GM23338 (cell line): ENCODE measurements at regions not wholly inside any gene's neighbourhood (a gene's known extent, or its start where the extent isn't known, plus 50 kb on each side); places are given as distances from the start of the nearest gene placed in this dataset.

Experiments
- ATAC-seq: fragments of 200-7000 bp; cut with Tn5 transposase; 3 replicates; pipeline ENCODE4 v1.9.1; 2020
- DNase-seq: peaks from one replicate; pipeline ENCODE4 v3.0.0-alpha.2; 2015; ENCODE audit warnings: low spot score
- H2AFZ ChIP-seq: fragments of 200-600 bp; sonication (generic); 2 replicates; pipeline ENCODE4 v1.8.0; 2016; ENCODE audit warnings: antibody characterized with exemption, mild to moderate bottlenecking, moderate library complexity
- H3F3A ChIP-seq: fragments of 200-600 bp; sonication (generic); replicated peaks from 2 replicates; pipeline ENCODE4 v1.8.0; 2017; ENCODE audit warnings: antibody characterized with exemption, mixed run types, low read depth
- H3K27ac ChIP-seq: fragments of 200-600 bp; sonication (generic); 2 replicates; pipeline ENCODE4 v1.6.1; 2016; ENCODE audit warnings: low read depth
- H3K27me3 ChIP-seq: fragments of 200-600 bp; sonication (generic); 2 replicates; pipeline ENCODE4 v1.8.0; 2016; ENCODE audit warnings: mild to moderate bottlenecking, mixed run types, moderate library complexity; ENCODE audit not compliant: insufficient read depth
- H3K36me3 ChIP-seq: fragments of 200-600 bp; sonication (generic); 2 replicates; pipeline ENCODE4 v1.8.0; 2016; ENCODE audit warnings: mild to moderate bottlenecking; ENCODE audit not compliant: insufficient read depth
- H3K4me1 ChIP-seq: fragments of 200-600 bp; sonication (generic); 2 replicates; pipeline ENCODE4 v1.8.0; 2016; ENCODE audit warnings: mild to moderate bottlenecking, moderate library complexity; ENCODE audit not compliant: insufficient read depth
- H3K4me2 ChIP-seq: fragments of 200-600 bp; sonication (generic); 2 replicates; pipeline ENCODE4 v1.7.1; 2017; ENCODE audit warnings: mixed run types
- H3K4me3 ChIP-seq: fragments of 200-600 bp; sonication (generic); 2 replicates; pipeline ENCODE4 v1.6.1; 2016; ENCODE audit warnings: mixed run types
- H3K79me2 ChIP-seq: fragments of 200-600 bp; sonication (generic); replicated peaks from 2 replicates; pipeline ENCODE4 v1.8.0; 2017; ENCODE audit warnings: mild to moderate bottlenecking; ENCODE audit not compliant: insufficient read depth
- H3K9me2 ChIP-seq: fragments of 200-600 bp; sonication (generic); 2 replicates; pipeline ENCODE4 v1.8.0; 2017; ENCODE audit not compliant: insufficient read depth
- H4K20me1 ChIP-seq: fragments of 200-600 bp; sonication (generic); replicated peaks from 2 replicates; pipeline ENCODE4 v1.8.0; 2017; ENCODE audit warnings: mild to moderate bottlenecking; ENCODE audit not compliant: insufficient read depth
- H3K27ac Mint-ChIP-seq: 2 replicates; pipeline ENCODE4 v1.8.0; 2020; ENCODE audit warnings: inconsistent platforms, mild to moderate bottlenecking, moderate library complexity, mixed read lengths
- H3K27me3 Mint-ChIP-seq: 3 replicates; pipeline ENCODE4 v1.8.0; 2022; ENCODE audit warnings: low read depth, mild to moderate bottlenecking, moderate library complexity, mixed read lengths, inconsistent platforms; ENCODE audit not compliant: insufficient read depth, poor library complexity
- H3K36me3 Mint-ChIP-seq: 3 replicates; pipeline ENCODE4 v1.8.0; 2021; ENCODE audit warnings: low read depth, mild to moderate bottlenecking, inconsistent platforms, moderate library complexity, mixed read lengths
- H3K4me1 Mint-ChIP-seq: 3 replicates; pipeline ENCODE4 v1.8.0; 2020; ENCODE audit warnings: mild to moderate bottlenecking, inconsistent platforms, mixed read lengths
- H3K4me3 Mint-ChIP-seq: 3 replicates; pipeline ENCODE4 v1.8.0; 2021; ENCODE audit warnings: moderate library complexity, mild to moderate bottlenecking, inconsistent platforms, mixed read lengths
- H3K9me3 Mint-ChIP-seq: 3 replicates; pipeline ENCODE4 v1.8.0; 2020; ENCODE audit warnings: moderate library complexity, mild to moderate bottlenecking, inconsistent platforms, mixed read lengths
- CREB1 ChIP-seq: fragments of 250-450 bp; sonication (Bioruptor Pico); IDR thresholded peaks from 2 replicates; pipeline ENCODE4 v1.5.0; 2020; ENCODE audit warnings: low read depth, mild to moderate bottlenecking, moderate library complexity
- ETS1 ChIP-seq: IDR thresholded peaks from 2 replicates; pipeline ENCODE4 v1.6.1; 2016; ENCODE audit warnings: antibody characterized with exemption
- EZH2 ChIP-seq: fragments of 200-600 bp; sonication (generic); IDR thresholded peaks from one replicate; pipeline ENCODE4 v1.8.0; 2017; ENCODE audit warnings: antibody characterized with exemption, mild to moderate bottlenecking, low read depth; ENCODE audit not compliant: unreplicated experiment
- JUNB ChIP-seq: IDR thresholded peaks from one replicate; pipeline ENCODE4 v1.6.1; 2016; ENCODE audit warnings: antibody characterized with exemption; ENCODE audit not compliant: unreplicated experiment
- POLR2AphosphoS5 ChIP-seq: IDR thresholded peaks from 2 replicates; pipeline ENCODE4 v1.6.1; 2016; ENCODE audit warnings: antibody characterized with exemption, low read depth
- REST ChIP-seq: IDR thresholded peaks from one replicate; pipeline ENCODE4 v1.6.1; 2018; ENCODE audit warnings: antibody characterized with exemption; ENCODE audit not compliant: unreplicated experiment
- STAT1 ChIP-seq: IDR thresholded peaks from one replicate; pipeline ENCODE4 v1.6.1; 2016; ENCODE audit warnings: antibody characterized with exemption; ENCODE audit not compliant: unreplicated experiment
- ZNF114 ChIP-seq: fragments of 250-450 bp; sonication (Bioruptor Pico); IDR thresholded peaks from 2 replicates; pipeline ENCODE4 v1.5.0; 2020; ENCODE audit warnings: mild to moderate bottlenecking, moderate library complexity
- TF ChIP-seq, protein P1 (sequence below), 2 experiments: fragments of 200-600 bp in 1 of 2; sonication (generic) in 1 of 2; conservative IDR thresholded peaks; 2 replicates each; pipeline versions ENCODE4 v1.5.1 to v1.6.1; 2016 to 2017; ENCODE audit warnings: antibody characterized with exemption in 2 of 2, low read depth in 2 of 2, mild to moderate bottlenecking in 2 of 2, moderate library complexity in 1 of 2
- TF ChIP-seq, protein P2 (sequence below): fragments of 250-450 bp; sonication (Bioruptor Pico); IDR thresholded peaks from 2 replicates; pipeline ENCODE4 v1.5.0; 2020; ENCODE audit warnings: mild to moderate bottlenecking, moderate library complexity

DNA sequence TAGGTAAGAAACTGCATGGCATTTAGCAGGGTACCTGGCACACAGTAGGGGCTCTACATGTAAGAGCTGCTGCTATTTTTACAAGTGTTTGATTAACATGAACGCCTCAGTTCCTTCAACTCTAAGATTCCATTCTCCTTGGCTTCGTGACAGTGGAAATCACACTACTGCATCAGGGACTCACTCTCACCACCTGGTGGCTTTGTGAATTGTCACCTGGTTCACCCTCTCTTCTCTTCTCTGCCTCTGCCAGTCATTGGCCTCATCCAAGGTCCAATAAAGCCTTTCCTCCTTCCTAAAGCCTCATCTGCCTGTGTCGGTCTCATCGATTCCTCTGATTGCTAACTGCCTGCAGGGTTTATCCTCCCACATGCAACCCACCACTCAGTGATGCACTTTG lies 476.4 kb downstream of the VRK1 start:
- Histone ChIP-seq H3K36me3 (no peaks in the 10 kb centered on the region), H3K4me1 (no peaks in the 10 kb centered on the region), H3F3A (no peaks in the 10 kb centered on the region), H4K20me1 (no peaks in the 10 kb centered on the region), H3K79me2 (no peaks in the 10 kb centered on the region), H3K27me3 (no peaks in the 10 kb centered on the region), H3K9me2 (no peaks in the 10 kb centered on the region; the same call in 1 of the 2 replicates), H2AFZ (no peak overlapping the region), H3K27ac (no peak overlapping the region), H3K4me2 (no peak overlapping the region), H3K4me3 (no peak overlapping the region)
- ATAC-seq: peak; percentile 29; the same call in 2 of the 3 replicates
- H3K27me3 Mint-ChIP-seq: peaks cover 9% of the 10 kb centered on the region
- no peaks in the 10 kb centered on the region for H3K9me3 Mint-ChIP-seq
- DNase-seq: peak; percentile 11
- H3K36me3 Mint-ChIP-seq: no peaks in the 10 kb centered on the region
- H3K27ac Mint-ChIP-seq: no peak overlapping the region
- H3K4me1 Mint-ChIP-seq: peaks cover 13% of the 10 kb centered on the region
- TF ChIP-seq, protein P1, sequence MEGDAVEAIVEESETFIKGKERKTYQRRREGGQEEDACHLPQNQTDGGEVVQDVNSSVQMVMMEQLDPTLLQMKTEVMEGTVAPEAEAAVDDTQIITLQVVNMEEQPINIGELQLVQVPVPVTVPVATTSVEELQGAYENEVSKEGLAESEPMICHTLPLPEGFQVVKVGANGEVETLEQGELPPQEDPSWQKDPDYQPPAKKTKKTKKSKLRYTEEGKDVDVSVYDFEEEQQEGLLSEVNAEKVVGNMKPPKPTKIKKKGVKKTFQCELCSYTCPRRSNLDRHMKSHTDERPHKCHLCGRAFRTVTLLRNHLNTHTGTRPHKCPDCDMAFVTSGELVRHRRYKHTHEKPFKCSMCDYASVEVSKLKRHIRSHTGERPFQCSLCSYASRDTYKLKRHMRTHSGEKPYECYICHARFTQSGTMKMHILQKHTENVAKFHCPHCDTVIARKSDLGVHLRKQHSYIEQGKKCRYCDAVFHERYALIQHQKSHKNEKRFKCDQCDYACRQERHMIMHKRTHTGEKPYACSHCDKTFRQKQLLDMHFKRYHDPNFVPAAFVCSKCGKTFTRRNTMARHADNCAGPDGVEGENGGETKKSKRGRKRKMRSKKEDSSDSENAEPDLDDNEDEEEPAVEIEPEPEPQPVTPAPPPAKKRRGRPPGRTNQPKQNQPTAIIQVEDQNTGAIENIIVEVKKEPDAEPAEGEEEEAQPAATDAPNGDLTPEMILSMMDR (conservative IDR thresholded peaks at IDR 0.05; ENCODE audit: low read depth in 2 of 2): peak; percentile 16 to 54; a peak in 2 of 4 replicates
- TF ChIP-seq, protein P2, sequence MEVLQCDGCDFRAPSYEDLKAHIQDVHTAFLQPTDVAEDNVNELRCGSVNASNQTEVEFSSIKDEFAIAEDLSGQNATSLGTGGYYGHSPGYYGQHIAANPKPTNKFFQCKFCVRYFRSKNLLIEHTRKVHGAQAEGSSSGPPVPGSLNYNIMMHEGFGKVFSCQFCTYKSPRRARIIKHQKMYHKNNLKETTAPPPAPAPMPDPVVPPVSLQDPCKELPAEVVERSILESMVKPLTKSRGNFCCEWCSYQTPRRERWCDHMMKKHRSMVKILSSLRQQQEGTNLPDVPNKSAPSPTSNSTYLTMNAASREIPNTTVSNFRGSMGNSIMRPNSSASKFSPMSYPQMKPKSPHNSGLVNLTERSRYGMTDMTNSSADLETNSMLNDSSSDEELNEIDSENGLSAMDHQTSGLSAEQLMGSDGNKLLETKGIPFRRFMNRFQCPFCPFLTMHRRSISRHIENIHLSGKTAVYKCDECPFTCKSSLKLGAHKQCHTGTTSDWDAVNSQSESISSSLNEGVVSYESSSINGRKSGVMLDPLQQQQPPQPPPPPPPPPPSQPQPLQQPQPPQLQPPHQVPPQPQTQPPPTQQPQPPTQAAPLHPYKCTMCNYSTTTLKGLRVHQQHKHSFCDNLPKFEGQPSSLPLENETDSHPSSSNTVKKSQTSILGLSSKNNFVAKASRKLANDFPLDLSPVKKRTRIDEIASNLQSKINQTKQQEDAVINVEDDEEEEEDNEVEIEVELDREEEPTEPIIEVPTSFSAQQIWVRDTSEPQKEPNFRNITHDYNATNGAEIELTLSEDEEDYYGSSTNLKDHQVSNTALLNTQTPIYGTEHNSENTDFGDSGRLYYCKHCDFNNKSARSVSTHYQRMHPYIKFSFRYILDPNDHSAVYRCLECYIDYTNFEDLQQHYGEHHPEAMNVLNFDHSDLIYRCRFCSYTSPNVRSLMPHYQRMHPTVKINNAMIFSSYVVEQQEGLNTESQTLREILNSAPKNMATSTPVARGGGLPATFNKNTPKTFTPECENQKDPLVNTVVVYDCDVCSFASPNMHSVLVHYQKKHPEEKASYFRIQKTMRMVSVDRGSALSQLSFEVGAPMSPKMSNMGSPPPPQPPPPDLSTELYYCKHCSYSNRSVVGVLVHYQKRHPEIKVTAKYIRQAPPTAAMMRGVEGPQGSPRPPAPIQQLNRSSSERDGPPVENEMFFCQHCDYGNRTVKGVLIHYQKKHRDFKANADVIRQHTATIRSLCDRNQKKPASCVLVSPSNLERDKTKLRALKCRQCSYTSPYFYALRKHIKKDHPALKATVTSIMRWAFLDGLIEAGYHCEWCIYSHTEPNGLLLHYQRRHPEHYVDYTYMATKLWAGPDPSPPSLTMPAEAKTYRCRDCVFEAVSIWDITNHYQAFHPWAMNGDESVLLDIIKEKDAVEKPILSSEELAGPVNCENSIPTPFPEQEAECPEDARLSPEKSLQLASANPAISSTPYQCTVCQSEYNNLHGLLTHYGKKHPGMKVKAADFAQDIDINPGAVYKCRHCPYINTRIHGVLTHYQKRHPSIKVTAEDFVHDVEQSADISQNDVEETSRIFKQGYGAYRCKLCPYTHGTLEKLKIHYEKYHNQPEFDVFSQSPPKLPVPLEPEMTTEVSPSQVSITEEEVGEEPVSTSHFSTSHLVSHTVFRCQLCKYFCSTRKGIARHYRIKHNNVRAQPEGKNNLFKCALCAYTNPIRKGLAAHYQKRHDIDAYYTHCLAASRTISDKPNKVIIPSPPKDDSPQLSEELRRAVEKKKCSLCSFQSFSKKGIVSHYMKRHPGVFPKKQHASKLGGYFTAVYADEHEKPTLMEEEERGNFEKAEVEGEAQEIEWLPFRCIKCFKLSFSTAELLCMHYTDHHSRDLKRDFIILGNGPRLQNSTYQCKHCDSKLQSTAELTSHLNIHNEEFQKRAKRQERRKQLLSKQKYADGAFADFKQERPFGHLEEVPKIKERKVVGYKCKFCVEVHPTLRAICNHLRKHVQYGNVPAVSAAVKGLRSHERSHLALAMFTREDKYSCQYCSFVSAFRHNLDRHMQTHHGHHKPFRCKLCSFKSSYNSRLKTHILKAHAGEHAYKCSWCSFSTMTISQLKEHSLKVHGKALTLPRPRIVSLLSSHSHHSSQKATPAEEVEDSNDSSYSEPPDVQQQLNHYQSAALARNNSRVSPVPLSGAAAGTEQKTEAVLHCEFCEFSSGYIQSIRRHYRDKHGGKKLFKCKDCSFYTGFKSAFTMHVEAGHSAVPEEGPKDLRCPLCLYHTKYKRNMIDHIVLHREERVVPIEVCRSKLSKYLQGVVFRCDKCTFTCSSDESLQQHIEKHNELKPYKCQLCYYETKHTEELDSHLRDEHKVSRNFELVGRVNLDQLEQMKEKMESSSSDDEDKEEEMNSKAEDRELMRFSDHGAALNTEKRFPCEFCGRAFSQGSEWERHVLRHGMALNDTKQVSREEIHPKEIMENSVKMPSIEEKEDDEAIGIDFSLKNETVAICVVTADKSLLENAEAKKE: no peak
- no peak overlapping the region for H3K4me3 Mint-ChIP-seq

DNA sequence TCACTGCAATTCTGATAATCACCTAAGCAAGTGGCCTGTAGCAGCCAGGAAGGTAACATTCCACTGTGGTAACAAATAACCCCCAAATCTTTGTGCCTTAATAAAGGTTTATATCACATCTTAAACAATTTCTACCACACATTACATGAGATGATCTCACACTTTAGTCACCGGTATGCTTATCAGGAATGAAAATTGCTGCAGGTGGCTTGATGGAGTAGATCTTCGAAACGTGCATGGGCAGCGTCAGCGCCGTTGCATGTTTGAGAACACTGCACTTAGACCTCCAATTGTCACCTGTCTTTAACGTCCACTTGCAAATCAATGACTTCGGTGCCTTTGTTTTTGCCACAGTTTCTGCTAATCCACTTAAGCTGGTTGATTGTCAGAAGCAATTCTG lies 477.4 kb downstream of the VRK1 start:
- no peak overlapping the region for H3K27ac ChIP-seq
- H3K36me3 Mint-ChIP-seq: no peaks in the 10 kb centered on the region
- H3K27me3 ChIP-seq: no peaks in the 10 kb centered on the region
- no peak overlapping the region for H3K4me3 ChIP-seq
- H3F3A ChIP-seq: no peaks in the 10 kb centered on the region
- no peaks in the 10 kb centered on the region; the same call in 1 of the 2 replicates for H3K9me2 ChIP-seq
- no peaks in the 10 kb centered on the region for H3K36me3 ChIP-seq
- H3K9me3 Mint-ChIP-seq: no peaks in the 10 kb centered on the region
- H4K20me1 ChIP-seq: no peaks in the 10 kb centered on the region
- no peak overlapping the region for H3K4me2 ChIP-seq
- H3K27ac Mint-ChIP-seq: no peak overlapping the region
- no peak overlapping the region for H2AFZ ChIP-seq
- no peaks in the 10 kb centered on the region for H3K79me2 ChIP-seq
- H3K4me3 Mint-ChIP-seq: no peak overlapping the region
- DNase-seq: no peak
- ATAC-seq: no peak
- H3K27me3 Mint-ChIP-seq: peaks cover 9% of the 10 kb centered on the region
- H3K4me1 ChIP-seq: no peaks in the 10 kb centered on the region
- H3K4me1 Mint-ChIP-seq: peaks cover 15% of the 10 kb centered on the region
- TF ChIP-seq CREB1 (CRISPR knock-in tag): no peak
- no peak for TF ChIP-seq EZH2
- TF ChIP-seq STAT1: no peak
- no peak for TF ChIP-seq JUNB
- TF ChIP-seq ETS1: no peak
- TF ChIP-seq POLR2AphosphoS5: no peak
- no peak for TF ChIP-seq ZNF114 (CRISPR knock-in tag)
- TF ChIP-seq REST: no peak
